K562 (cell line): ENCODE measurements at regions not wholly inside any gene's neighbourhood (a gene's known extent, or its start where the extent isn't known, plus 50 kb on each side); places are given as distances from the start of the nearest gene placed in this dataset.

Source experiments
- ATAC-seq: fragments of 200-7000 bp; cut with Tn5 transposase; 3 replicates; pipeline ENCODE4 v1.9.1; 2020; ENCODE audit warnings: moderate library complexity
- BruUV-seq: library from RNA; stranded (reverse); fragments of 400-500 nt; replicated peaks from 2 replicates; lab custom pipeline; 2021; lab: Mats Ljungman, UMichigan
- CTCF ChIA-PET: fragments of 300-600 bp; formaldehyde crosslinking; extraction: SDS; loops from one replicate; lab custom pipeline; 2021; ENCODE audit warnings: low intra/inter-chr PET ratio; lab: Yijun Ruan, JAX
- POLR2A ChIA-PET: fragments of 300-600, 350-650 bp; sonication (Branson Sonifier 250); formaldehyde crosslinking; extraction: SDS; loops from one replicate; lab custom pipeline; 2021; ENCODE audit warnings: antibody characterized with exemption, inconsistent platforms; lab: Yijun Ruan, JAX
- DNase-seq, 4 experiments: peaks; one replicate each; pipeline versions ENCODE4 v3.0.0 to v3.0.0-alpha.2; 2011 to 2018; ENCODE audit warnings: low spot score in 3 of 4, mixed read lengths in 3 of 4; ENCODE audit errors: extremely low read depth in 1 of 4
- FAIRE-seq: peaks from 2 replicates; lab custom pipeline; 2011; peaks lifted over from hg19 to GRCh38; lab: Jason Lieb, UNC
- H2AFZ ChIP-seq: 2 replicates; pipeline ENCODE4 v1.6.0; 2011; ENCODE audit warnings: low read depth, low read length, control low read depth, inconsistent platforms
- H3K27ac ChIP-seq: fragments of 200-600 bp; 3 replicates; pipeline ENCODE4 v1.8.0; 2011; ENCODE audit warnings: low read depth, mild to moderate bottlenecking, control low read depth, inconsistent platforms, low read length, moderate library complexity, mixed read lengths; ENCODE audit errors: extremely low read depth
- H3K27me3 ChIP-seq, 2 experiments: fragments of 300-600 bp in 1 of 2; 2 replicates in 1 of 2; 3 replicates in 1 of 2; pipeline versions ENCODE4 v1.6.0 to v1.8.0; 2011; ENCODE audit warnings: inconsistent platforms in 2 of 2, low read length in 2 of 2, mild to moderate bottlenecking in 1 of 2, mixed read lengths in 1 of 2, moderate library complexity in 1 of 2; ENCODE audit not compliant: control insufficient read depth in 2 of 2, insufficient read depth in 2 of 2
- H3K36me3 ChIP-seq: fragments of 300-600 bp; 3 replicates; pipeline ENCODE4 v1.8.0; 2011; ENCODE audit warnings: mild to moderate bottlenecking, low read length, inconsistent platforms; ENCODE audit not compliant: control insufficient read depth, insufficient read depth
- H3K4me1 ChIP-seq, 2 experiments: fragments of 200-600 bp in 1 of 2; replicated peaks in 1 of 2; 2 replicates in 1 of 2; 3 replicates in 1 of 2; pipeline versions ENCODE4 v1.5.1 to v1.8.0; 2011; ENCODE audit warnings: inconsistent platforms in 2 of 2, low read length in 2 of 2, mild to moderate bottlenecking in 1 of 2, mixed read lengths in 1 of 2, moderate library complexity in 1 of 2; ENCODE audit not compliant: control insufficient read depth in 2 of 2, insufficient read depth in 2 of 2
- H3K4me2 ChIP-seq: 2 replicates; pipeline ENCODE4 v1.6.1; 2011; ENCODE audit warnings: low read length, control low read depth, inconsistent platforms, mixed read lengths; ENCODE audit not compliant: insufficient read depth
- H3K4me3 ChIP-seq: fragments of 200-600 bp; sonication (generic), shearing (Covaris generic); 2 replicates; pipeline ENCODE4 v1.5.1; 2016; ENCODE audit warnings: control low read depth, inconsistent platforms
- H3K79me2 ChIP-seq: fragments of 200-600 bp; 3 replicates; pipeline ENCODE4 v1.8.0; 2011; ENCODE audit warnings: low read length, inconsistent platforms; ENCODE audit not compliant: control insufficient read depth, insufficient read depth
- H3K9ac ChIP-seq, 2 experiments: 2 replicates each; pipeline versions ENCODE4 v1.6.0 to v1.6.1; 2011; ENCODE audit warnings: low read depth in 2 of 2, low read length in 2 of 2, control low read depth in 1 of 2, inconsistent platforms in 1 of 2, mild to moderate bottlenecking in 1 of 2, mixed read lengths in 1 of 2; ENCODE audit not compliant: insufficient read depth in 1 of 2
- H3K9me1 ChIP-seq: one replicate; pipeline ENCODE4 v1.6.0; 2011; ENCODE audit warnings: inconsistent platforms, mild to moderate bottlenecking, low read length, moderate library complexity; ENCODE audit not compliant: control insufficient read depth, insufficient read depth
- H3K9me3 ChIP-seq: replicated peaks from 2 replicates; pipeline ENCODE4 v1.5.1; 2011; ENCODE audit warnings: low read depth, low read length, inconsistent platforms; ENCODE audit not compliant: control insufficient read depth, insufficient read depth
- H4K20me1 ChIP-seq: replicated peaks from 2 replicates; pipeline ENCODE4 v1.6.1; 2011; ENCODE audit warnings: low read length, inconsistent platforms, mixed read lengths; ENCODE audit not compliant: control insufficient read depth, insufficient read depth
- ATF6 ChIP-seq: sonication (generic); formaldehyde crosslinking; IDR thresholded peaks from 2 replicates; pipeline ENCODE4 v1.4.0; 2020; ENCODE audit warnings: mild to moderate bottlenecking, missing genetic modification reagents
- COPS2 ChIP-seq: fragments of 450-650 bp; conservative IDR thresholded peaks from 2 replicates; pipeline ENCODE4 v1.6.1; 2016; ENCODE audit warnings: mild to moderate bottlenecking, moderate library complexity
- DIDO1 ChIP-seq: fragments of 450-650 bp; IDR thresholded peaks from 2 replicates; pipeline ENCODE4 v1.6.1; 2016; ENCODE audit warnings: low read depth, missing biosample characterization, missing genetic modification characterization
- ELF2 ChIP-seq: fragments of 250-450 bp; sonication (Bioruptor Pico); IDR thresholded peaks from 2 replicates; pipeline ENCODE4 v1.5.0; 2021; ENCODE audit warnings: mild to moderate bottlenecking
- FOS ChIP-seq: IDR thresholded peaks from 3 replicates; pipeline ENCODE4 v1.6.1; 2011; ENCODE audit not compliant: insufficient read length; ENCODE audit errors: extremely low read depth
- GATA2 ChIP-seq: sonication (generic); formaldehyde crosslinking; IDR thresholded peaks from 2 replicates; pipeline ENCODE4 v1.4.0; 2020; ENCODE audit warnings: mild to moderate bottlenecking, missing genetic modification reagents
- KAT8 ChIP-seq: fragments of 450-650 bp; IDR thresholded peaks from 2 replicates; pipeline ENCODE4 v1.6.1; 2016; ENCODE audit warnings: low read depth, mild to moderate bottlenecking
- PHB2 ChIP-seq: fragments of 450-650 bp; IDR thresholded peaks from 2 replicates; pipeline ENCODE4 v1.6.1; 2017; ENCODE audit warnings: low read depth
- PYGO2 ChIP-seq: fragments of 450-650 bp; IDR thresholded peaks from 2 replicates; pipeline ENCODE4 v1.6.1; 2016; ENCODE audit warnings: mild to moderate bottlenecking, missing genetic modification characterization, moderate library complexity, missing compliant biosample characterization
- RHOXF2B ChIP-seq: fragments of 250-450 bp; sonication (Bioruptor Pico); conservative IDR thresholded peaks from 2 replicates; pipeline ENCODE4 v1.5.1; 2021
- SMC3 ChIP-seq: conservative IDR thresholded peaks from 2 replicates; pipeline ENCODE4 v1.6.1; 2011; ENCODE audit warnings: low read depth, low read length, improper control_type of control experiment; ENCODE audit not compliant: insufficient read depth
- TSHZ1 ChIP-seq: fragments of 250-450 bp; sonication (Bioruptor Pico); IDR thresholded peaks from 2 replicates; pipeline ENCODE4 v1.4.0; 2020; ENCODE audit warnings: mild to moderate bottlenecking, moderate library complexity
- ZNF316 ChIP-seq: fragments of 450-650 bp; IDR thresholded peaks from 2 replicates; pipeline ENCODE4 v1.6.1; 2016
- ZNF354B ChIP-seq: fragments of 250-450 bp; sonication (Bioruptor Pico); IDR thresholded peaks from 2 replicates; pipeline ENCODE4 v1.4.0; 2020
- whole genome bisulfite sequencing: fragments of 100-300 bp; shearing (Covaris generic); methylation state at CpG from one replicate; pipeline ENCODE4 v1.1.6; 2016; ENCODE audit warnings: low coverage, mixed read lengths; ENCODE audit not compliant: insufficient coverage; ENCODE audit errors: missing lambda C conversion rate; 5-methylcytosine and 5-hydroxymethylcytosine counted together
- in situ Hi-C: fragments of 300-500 bp; cut with MboI; formaldehyde crosslinking; loops from 4 replicates; pipeline ENCODE4 v1.15.0; 2018; ENCODE audit warnings: inconsistent platforms, mixed read lengths
- intact Hi-C: fragments of 100-400 bp; cut with micrococcal nuclease; formaldehyde crosslinking; loops from 2 replicates; pipeline ENCODE4 v1.14.2; 2022
- TF ChIP-seq, protein P1 (sequence below), 2 experiments: fragments of 450-650 bp in 1 of 2; sonication (generic) in 1 of 2; formaldehyde crosslinking in 1 of 2; IDR thresholded peaks in 1 of 2; conservative IDR thresholded peaks in 1 of 2; 2 replicates each; pipeline versions ENCODE4 v1.6.1 to v1.8.1; 2016 to 2023; ENCODE audit warnings: mild to moderate bottlenecking in 2 of 2, moderate library complexity in 2 of 2, inconsistent platforms in 1 of 2, missing genetic modification reagents in 1 of 2

- no peaks in the 10 kb centered on the region for H3K9me3 ChIP-seq
- no peak for TF ChIP-seq TSHZ1 (CRISPR knock-in tag)
- no peak for TF ChIP-seq ZNF354B
- TF ChIP-seq, protein P1, sequence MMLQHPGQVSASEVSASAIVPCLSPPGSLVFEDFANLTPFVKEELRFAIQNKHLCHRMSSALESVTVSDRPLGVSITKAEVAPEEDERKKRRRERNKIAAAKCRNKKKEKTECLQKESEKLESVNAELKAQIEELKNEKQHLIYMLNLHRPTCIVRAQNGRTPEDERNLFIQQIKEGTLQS (IDR thresholded peaks at IDR 0.05) = no peak
- TF ChIP-seq, protein P1 (CRISPR knock-in tag; conservative IDR thresholded peaks at IDR 0.05) = no peak
- TF ChIP-seq ZNF316 = no peak
- no peak for TF ChIP-seq FOS
- TF ChIP-seq ELF2 (CRISPR knock-in tag) = no peak
- no peak for TF ChIP-seq SMC3
- no peak for TF ChIP-seq PYGO2 (tag)
- no peak for TF ChIP-seq DIDO1 (tag)
- no peak for TF ChIP-seq KAT8
- TF ChIP-seq ATF6 = no peak
- no peak for TF ChIP-seq RHOXF2B
- TF ChIP-seq GATA2 (CRISPR knock-in tag) = no peak
- no peak for TF ChIP-seq PHB2
- no peak for TF ChIP-seq COPS2
- no peak overlapping the region for H3K4me3 ChIP-seq
- no peak for DNase-seq
- H3K36me3 ChIP-seq = no peaks in the 10 kb centered on the region
- intact Hi-C loops (no loop called here), in situ Hi-C loops (no loop called here)
- H3K9ac ChIP-seq = no peak overlapping the region
- no peaks in the 10 kb centered on the region for H3K27me3 ChIP-seq
- H2AFZ ChIP-seq = no peak overlapping the region
- WGBS = 3% methylated on average over 6 of the region's 6 CpGs
- no peak overlapping the region for H3K4me2 ChIP-seq
- H3K79me2 ChIP-seq = no peaks in the 10 kb centered on the region
- no peaks in the 10 kb centered on the region for H3K4me1 ChIP-seq
- no peak overlapping the region for H3K27ac ChIP-seq
- POLR2A ChIA-PET = no interaction called here
- FAIRE-seq = no peak
- CTCF ChIA-PET = no interaction called here
- no TSS peak for BruUV-seq
- no peak for ATAC-seq
- no peaks in the 10 kb centered on the region for H4K20me1 ChIP-seq
- H3K9me1 ChIP-seq = no peaks in the 10 kb centered on the region
Observed at GRCh38 chr3:148087601-148088371, 609.9 kb upstream of the AGTR1 start.
